Right ventricle myocardium inferior (tissue), 1 donor: ENCODE measurements at regions not wholly inside any gene's neighbourhood (a gene's known extent, or its start where the extent isn't known, plus 50 kb on each side); places are given as distances from the start of the nearest gene placed in this dataset.

ENCODE experiments used
- ATAC-seq: fragments of 200-7000 bp; cut with Tn5 transposase; one replicate; pipeline ENCODE4 v1.9.1; 2020; ENCODE audit warnings: mild to moderate bottlenecking, moderate library complexity
- DNase-seq: peaks from one replicate; pipeline ENCODE4 v3.0.0; 2021; ENCODE audit errors: missing footprints
- intact Hi-C: fragments of 100-400 bp; cut with DNase I; formaldehyde crosslinking; loops from one replicate; pipeline ENCODE4 v1.11.0; 2022
- donor health status: DM: no; HTN: yes; CAD: no; lungs with severe emphysema.

DNA sequence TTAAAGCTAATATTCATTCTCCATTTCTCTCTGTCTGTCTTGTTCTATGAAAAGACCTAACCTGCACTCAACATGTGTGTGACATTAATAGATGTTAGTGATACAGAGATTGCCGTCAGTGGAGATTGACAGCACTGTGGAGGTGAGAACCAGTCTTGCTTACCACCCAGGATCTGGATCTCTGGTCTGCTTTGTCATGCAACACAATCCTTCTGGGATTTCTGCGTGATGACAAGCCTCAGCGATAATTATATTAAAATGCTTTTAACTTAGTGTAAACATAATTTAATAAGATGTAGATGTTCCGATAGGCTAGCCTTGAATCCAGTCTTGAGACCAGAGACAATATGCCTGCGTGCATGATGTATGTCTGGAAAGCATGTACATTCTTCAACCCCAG, 262.0 kb upstream of the ZNF717 start:
- DNase-seq (no peak), ATAC-seq (no peak)
- intact Hi-C loops = no loop called here

DNA sequence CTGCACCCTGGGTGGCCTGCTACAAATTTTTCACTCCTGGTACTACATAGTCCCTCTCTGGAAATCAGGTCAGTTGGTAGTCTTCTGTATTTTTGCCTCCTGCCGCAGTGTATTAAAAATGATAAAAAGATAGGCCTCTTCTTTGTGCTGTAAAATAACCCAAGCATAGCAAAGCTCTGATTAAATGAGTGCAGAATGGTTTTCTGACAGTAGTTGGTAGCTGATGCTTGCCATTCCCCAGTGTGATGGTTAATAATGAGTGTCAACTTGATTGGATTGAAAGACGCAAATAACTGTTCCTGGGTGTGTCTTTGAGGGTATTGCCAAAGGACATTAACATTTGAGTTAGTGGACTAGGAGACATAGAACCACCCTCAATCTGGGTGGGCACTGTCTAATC, 264.4 kb upstream of the ZNF717 start:
- ATAC-seq (no peak), DNase-seq (no peak)
- intact Hi-C loops = no loop called here

DNA sequence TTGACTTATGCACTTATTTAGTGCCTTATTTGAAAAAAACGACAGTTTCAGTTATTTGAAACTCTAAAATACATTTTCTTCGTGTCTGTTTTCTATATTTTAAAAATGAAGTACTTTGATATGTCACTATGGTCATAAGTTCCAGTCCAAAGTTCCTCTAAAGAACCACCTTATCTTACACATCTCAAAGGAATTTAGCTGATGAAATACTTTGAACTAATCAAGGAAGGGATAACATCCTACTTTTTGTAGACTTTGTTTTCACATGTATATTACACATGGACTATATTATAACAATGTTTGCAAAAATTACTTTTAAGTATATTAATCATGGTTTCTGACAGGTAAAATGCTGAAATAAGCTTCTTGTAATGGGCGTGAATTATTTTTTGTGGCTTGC, 265.8 kb upstream of the ZNF717 start:
- intact Hi-C loops = no loop called here
- no peak for ATAC-seq
- DNase-seq = no peak

DNA sequence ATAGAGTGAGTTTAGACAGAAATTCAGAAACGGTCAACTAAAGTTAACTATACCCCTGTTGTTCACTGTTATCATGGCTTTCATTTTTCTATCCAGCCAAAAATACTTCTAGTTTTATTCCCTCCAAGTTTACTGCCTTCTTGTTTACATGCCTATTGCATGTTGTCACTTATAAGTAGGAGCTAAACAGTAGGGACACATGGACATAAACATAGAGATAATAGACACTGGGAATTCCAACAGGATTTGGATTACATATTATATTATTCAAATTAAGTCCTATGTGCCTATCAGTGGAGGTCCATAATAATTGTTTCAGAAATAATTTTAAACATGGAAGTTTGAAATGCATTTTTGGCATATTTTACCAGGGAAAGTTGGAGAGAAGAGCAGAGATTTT, 269.1 kb upstream of the ZNF717 start:
- DNase-seq (no peak), ATAC-seq (no peak)
- intact Hi-C loops = no loop called here

DNA sequence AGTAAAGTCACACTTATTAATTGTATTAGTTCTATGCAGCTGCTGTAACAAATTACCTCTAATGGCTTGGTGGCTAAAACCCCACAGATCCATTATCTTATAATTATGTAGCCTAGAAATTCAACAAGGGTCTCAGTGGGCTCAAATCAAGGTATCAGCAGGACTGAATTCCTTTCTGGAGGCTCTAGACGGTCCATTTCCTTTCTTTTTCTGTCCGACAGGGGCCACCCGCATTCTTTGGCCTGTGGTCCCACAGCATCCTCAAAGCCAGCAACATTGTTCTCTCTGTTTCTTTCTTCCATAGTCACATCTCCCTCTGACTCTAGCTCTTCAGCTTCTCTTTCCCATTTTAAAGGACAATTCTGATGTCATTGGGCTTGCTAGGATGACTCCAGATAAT, 276.3 kb upstream of the ZNF717 start:
- ATAC-seq = no peak
- DNase-seq = no peak
- intact Hi-C loops = no loop called here

DNA sequence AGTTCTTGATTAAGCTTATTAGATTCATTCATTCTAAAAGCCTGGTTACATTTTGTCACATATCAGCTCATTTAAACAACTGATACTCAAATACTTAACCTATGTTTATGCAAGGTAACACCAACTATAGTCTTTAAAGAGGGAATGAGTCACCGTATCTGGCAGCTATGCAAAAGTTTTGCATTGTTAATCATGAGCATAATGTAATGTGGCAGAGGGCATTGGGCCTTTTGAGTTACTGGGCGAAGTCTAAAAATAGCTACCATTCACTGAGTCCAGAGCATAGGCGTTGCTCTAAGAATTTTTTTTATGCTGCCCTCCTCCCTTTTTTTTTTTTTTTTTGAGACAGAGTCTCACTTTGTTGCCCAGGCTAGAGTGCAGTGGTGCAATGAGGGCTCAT, 277.7 kb upstream of the ZNF717 start:
- DNase-seq = no peak
- intact Hi-C loops = no loop called here
- no peak for ATAC-seq

DNA sequence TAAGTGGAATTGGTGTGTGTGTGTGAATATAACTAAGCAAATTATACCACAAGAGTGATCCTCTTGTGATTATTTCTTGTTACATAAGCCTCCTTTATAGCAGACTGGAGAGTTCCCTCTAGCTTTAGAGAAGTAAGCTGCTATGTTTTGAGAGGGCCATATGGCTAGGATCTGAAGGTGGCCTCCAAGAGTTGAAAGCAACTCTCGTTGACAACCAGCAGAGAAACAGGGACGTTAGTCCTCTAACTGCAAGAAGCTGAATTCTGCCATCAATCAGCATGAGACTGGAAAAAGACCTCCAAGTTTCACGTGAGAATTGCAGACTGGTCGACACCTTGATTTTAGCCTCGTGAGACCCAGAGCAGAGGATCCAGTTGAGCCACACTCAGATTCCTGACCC, 278.5 kb upstream of the ZNF717 start:
- intact Hi-C loops = no loop called here
- ATAC-seq (no peak), DNase-seq (no peak)

DNA sequence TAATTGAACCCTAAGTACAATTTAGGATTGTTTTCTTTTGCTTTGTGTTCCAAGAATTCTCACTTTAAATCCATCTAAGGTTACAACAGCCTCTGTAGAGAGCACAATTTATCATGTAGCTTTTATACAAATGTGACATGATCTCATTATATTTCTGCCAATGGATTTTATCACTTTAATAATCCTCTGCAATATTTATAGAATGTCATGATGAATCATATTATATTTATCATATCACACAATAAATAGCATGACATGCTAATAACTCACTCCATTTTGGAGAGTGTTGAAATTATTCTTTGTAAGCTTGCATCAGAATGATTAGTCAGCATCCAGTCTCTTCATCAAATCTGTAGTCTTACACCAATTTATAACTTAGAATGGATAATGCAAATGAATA, 280.6 kb upstream of the ZNF717 start:
- no peak for DNase-seq
- intact Hi-C loops = no loop called here
- ATAC-seq = no peak

DNA sequence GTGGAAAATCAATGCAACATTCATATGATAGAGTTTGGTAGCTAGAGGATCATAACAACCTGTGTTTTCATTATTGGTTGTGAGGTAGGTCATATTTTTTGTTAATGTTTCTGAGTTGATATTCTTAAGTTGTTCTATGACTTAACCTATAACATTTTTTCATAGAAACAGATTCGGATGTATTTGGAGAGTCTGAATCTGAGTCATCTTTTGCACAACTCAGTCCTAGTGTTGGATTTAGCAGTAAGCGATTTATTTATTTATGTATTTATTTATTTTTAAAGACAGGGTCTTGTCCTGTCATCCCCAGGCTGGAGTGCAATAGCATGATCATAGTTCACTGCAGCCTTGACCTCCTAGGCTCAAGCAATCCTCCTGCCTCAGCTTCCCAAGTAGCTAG, 292.8 kb upstream of the ZNF717 start:
- no peak for DNase-seq
- intact Hi-C loops = no loop called here

DNA sequence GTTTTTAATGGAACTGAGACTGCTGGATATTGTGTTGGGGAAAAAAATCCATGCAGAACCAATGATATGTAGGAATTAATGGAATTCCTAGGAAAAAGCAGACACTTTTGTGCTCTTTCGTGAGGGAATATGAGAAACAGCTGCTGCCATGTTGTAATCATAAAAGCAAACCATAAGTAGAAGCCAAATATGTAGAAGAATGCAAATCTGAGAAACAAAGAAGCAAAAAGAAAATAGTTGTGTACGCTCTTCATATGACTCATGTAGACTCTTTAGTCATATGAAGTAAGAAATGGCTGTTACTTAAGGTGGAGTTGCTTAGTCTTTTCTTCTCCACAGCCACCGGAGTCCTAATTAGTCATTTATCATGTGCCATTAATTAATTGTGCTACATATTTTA, 298.6 kb upstream of the ZNF717 start:
- intact Hi-C loops = no loop called here
- DNase-seq = no peak
- ATAC-seq = no peak

More for the DNA sequence above, 292.8 kb upstream of the ZNF717 start:
- no peak for ATAC-seq

DNA sequence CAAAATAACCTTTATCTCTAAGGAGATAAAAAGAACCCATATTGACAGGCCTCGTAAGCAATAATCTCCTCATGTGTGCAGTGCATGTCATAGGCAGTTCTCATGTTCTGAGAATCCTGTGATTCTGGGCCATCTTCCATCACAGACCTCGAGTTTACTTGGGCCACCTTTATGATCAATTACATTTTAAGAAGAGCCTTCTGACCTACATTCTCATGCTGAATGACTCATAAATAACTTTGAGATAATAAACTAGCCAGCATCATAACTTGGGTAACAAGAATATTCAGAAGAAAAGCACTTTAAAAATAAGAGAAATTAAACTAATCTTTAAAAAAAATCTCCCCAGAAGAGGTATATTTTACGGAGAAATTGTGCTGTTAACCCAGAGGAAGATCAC, 310.7 kb upstream of the ZNF717 start:
- intact Hi-C loops = no loop called here
- ATAC-seq = no peak
- no peak for DNase-seq

DNA sequence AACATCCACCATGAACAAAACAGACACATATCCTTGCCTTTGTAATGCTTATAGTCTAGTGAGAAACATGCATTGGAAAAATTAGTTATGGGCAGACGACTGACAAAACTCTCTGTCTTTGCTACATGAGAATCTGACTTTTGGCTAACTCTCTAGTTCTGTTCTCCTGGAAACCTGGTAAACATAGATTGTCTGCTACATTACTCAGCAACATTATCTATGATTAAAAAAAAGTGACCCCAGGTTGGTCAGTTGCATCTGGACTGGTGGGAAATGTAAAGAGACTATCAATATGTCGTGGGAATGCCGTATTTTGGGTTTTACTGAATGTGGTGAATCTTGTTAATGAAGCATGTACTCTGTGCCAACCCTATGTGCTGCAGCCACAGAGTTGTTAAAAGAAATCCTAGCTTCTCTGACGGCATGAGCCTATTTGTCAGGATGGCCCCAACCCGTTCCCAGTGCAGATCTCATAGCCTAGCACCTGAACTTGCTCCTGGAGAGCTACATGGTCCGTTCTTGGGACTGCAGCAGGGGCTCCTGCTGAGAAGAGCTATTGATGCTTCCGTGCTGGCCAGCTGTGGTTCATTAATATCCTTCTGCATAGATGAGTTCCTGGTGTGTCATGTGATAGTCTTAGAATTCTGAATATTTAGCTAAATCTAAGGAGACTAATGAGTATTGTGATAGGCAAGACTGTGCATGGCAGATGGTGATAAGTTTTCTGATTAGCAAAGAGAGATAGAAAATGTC, 311.7 kb upstream of the ZNF717 start:
- DNase-seq (no peak), ATAC-seq (no peak)
- intact Hi-C loops = no loop called here

DNA sequence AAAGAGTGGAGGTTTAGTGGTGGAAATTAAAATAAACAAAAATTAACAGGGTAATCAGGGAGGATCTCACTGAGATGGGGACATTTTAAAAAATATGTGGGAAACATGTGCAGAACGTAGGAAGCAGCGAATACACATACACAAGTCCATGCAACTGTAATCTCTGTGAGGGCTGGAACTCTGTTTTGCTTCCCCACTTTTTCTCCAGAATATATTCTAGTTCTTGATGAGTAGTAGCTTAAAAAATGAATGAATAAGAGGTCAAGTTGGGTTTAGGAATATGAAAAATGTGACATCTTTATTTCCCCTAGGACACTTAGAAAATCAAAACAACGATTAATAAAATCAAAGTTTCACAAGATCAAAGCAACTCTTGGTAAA, 312.2 kb upstream of the ZNF717 start:
- intact Hi-C loops = no loop called here
- ATAC-seq = no peak

DNA sequence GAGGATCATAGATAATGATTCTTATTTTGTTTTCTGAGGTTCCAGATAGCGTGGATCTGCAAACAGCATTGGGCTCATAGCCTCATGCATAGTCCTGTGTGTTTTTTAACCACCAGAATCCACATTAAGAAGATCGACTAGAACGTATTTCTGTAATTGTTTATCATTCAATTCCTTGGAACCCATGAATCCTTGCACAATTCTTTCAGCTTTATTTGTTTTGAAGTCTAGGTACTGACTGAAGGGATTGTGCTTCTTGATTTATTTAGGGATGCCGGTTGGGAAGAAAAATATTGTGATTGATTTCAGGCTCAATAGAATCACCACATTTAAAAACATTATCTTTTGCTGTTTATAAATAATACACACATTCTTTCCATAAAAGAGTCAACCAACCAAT, 314.6 kb upstream of the ZNF717 start:
- intact Hi-C loops = no loop called here
- DNase-seq (no peak), ATAC-seq (no peak)

More for the DNA sequence above, 312.2 kb upstream of the ZNF717 start:
- DNase-seq = no peak

DNA sequence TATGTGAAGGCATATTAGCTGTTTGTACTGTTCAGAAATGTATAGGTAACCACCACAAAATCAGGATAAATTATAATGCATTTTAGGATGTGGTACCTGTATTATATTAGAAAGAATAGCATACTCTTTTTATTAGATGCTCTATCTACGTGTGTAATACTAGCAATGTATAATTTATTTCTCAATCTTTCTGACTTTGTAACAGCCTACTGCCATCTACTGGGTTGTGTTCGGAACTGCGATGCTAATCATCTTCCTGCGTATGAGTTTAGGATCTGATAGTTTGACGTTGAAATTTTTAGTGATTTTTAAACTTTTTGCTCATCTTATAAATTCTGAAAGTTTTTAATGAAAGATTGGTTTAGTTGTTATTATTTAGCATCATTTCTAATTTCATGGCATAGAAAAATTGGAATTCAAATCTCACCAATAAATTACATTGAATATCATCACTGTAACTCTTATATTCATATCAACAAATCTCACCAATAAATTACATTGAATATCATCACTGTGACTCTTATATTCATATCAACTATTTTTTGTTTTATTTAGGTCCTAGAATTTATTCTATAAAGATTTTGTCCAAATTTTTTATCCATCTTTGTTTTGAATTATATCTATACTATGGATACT, 322.7 kb upstream of the ZNF717 start:
- DNase-seq = no peak
- intact Hi-C loops = no loop called here
- ATAC-seq = no peak

DNA sequence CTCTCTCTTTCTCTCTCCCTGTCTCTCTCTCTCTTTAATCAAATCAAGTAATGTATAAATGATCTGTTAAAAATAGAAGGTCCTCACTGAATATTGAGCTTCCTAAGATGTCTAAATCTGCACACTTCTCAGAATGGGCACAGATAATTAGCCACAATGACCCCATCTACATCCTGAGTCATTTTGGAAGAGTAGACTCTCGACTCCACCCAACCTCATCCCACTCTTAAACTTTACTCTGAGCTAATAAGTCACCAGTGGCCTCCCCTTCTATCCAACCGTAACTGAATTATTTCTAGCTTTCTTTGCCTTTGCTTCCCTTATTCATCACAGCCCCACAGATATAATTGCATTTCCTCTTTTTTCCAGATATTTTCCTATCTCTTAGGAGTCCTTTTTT, 326.5 kb upstream of the ZNF717 start:
- intact Hi-C loops = no loop called here
- ATAC-seq (no peak), DNase-seq (no peak)

DNA sequence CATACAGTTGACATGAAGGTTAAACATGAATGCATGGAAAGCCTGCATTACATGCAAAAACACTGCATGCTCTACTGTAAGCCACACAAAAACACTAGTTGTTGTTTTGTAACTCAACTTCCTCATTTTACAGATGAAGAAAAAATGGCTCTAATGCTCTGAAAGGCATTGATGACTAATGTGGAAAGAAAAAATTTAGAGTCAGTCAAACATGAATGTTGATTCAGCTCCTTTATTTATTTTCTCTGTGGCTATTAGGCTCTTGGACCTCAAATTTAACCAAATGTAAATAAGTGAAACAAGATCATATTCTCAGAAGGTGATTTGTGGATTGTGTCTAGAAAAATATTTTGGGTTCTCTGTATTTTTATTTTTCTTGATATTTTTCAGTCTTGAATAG, 336.7 kb upstream of the ZNF717 start:
- ATAC-seq (no peak), DNase-seq (no peak)
- intact Hi-C loops = no loop called here

DNA sequence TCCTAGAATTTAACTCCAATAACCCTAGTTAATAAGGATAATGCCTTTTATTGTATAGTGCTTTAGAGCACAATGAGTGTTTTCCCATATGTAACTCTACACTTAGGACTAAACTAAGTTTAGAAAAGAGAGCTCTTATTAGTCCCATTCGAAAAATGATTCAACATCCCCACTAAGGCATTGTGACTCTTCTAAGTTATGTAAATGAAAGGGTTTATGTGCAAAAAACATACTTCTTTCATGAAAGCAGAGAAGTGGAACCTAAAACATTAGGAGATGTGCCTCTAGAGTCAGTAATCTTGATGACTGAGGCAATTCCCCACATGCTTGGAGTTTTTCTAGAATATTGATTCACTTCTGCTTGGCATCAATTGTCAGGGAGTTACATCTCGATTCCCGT, 344.1 kb upstream of the ZNF717 start:
- no peak for DNase-seq
- intact Hi-C loops = no loop called here

DNA sequence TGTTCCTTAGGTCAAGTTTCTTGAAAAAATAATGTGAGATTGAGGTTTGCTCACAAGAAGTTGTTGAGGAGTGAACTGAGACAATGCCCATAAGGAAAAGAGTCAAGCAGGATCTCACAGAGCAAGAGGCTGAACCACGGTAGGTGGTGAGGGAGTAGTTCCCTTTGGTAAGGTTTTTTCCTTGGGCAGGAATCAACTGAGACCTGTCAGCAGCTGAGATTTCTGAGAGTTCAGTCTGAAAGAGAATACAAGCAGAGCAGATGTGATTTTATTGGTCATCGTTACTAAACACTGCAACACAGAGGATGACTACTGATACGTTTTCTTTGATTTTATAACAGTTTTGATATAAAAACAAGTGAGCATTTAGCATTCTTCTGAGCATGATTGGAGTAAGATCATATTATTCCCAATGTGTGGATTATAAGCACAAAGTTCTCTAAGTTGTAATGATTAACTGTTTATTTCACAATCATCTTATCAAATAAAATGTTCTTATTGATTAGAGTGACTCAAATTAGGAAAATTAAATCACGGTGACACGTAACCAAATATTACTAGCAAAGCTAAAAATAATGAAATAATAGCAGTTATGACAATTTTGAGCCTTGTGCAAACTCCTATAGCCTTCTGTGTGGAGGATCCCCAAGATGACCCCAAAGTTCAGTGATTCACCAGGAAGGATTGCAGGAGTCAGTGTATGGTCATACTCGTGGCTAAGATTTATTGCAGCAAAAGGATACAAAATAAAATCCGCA, 346.2 kb upstream of the ZNF717 start:
- no peak for ATAC-seq
- no peak for DNase-seq
- intact Hi-C loops = no loop called here

More for the DNA sequence above, 344.1 kb upstream of the ZNF717 start:
- no peak for ATAC-seq

DNA sequence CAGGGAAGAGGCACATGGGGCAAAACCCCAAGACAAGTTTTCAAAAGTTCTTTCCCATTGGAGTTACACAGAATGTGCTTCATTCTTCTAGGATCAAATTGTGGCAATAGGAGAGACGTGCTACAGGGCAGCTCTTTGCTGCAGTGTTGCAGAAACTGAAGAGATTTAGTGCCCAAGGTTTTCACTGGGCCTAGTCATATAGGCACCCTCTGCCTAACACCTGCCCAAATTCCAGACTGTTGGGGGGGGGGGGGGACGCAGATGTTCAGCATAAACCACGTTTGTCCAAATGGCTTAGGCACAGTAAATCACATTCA, 346.8 kb upstream of the ZNF717 start:
- intact Hi-C loops = no loop called here
- ATAC-seq = no peak
- no peak for DNase-seq
